SK-N-MC (cell line): ENCODE measurements at regions not wholly inside any gene's neighbourhood (a gene's known extent, or its start where the extent isn't known, plus 50 kb on each side); places are given as distances from the start of the nearest gene placed in this dataset.
"Not testable (repeated sequence)": the region's sequence is repeated elsewhere in the genome, so short reads cannot be mapped to it uniquely, and the experiment has no call there.

ENCODE experiments used
- DNase-seq: peaks from one replicate; pipeline ENCODE4 v3.0.0-alpha.2; 2011; ENCODE audit warnings: low read depth, low spot score
- H3K27ac ChIP-seq: fragments of 200-600 bp; sonication (generic); 2 replicates; pipeline ENCODE4 v1.5.1; 2016; ENCODE audit warnings: mixed run types
- H3K36me3 ChIP-seq: fragments of 200-600 bp; sonication (generic); 2 replicates; pipeline ENCODE4 v1.6.1; 2017; ENCODE audit warnings: antibody characterized with exemption, low read length, mixed read lengths; ENCODE audit not compliant: insufficient read depth
- H3K4me3 ChIP-seq: fragments of 200-600 bp; sonication (generic); 2 replicates; pipeline ENCODE4 v1.5.1; 2016
- H3K9ac ChIP-seq: fragments of 200-600 bp; sonication (generic); 2 replicates; pipeline ENCODE4 v1.8.0; 2017; ENCODE audit warnings: mixed run types, mixed read lengths; ENCODE audit not compliant: insufficient read length
- H3K9me3 ChIP-seq: fragments of 200-600 bp; sonication (generic); 2 replicates; pipeline ENCODE4 v1.6.1; 2017; ENCODE audit warnings: low read depth, mild to moderate bottlenecking, antibody characterized with exemption, low read length, moderate library complexity, mixed read lengths
- EZH2 ChIP-seq: fragments of 200-600 bp; sonication (generic); IDR thresholded peaks from one replicate; pipeline ENCODE4 v1.6.1; 2017; ENCODE audit warnings: antibody characterized with exemption
- FOXP2 ChIP-seq: optimal IDR thresholded peaks from 2 replicates; pipeline ENCODE3; 2011; ENCODE audit warnings: mild to moderate bottlenecking, moderate library complexity; ENCODE audit not compliant: insufficient read depth; ENCODE audit errors: extremely low read length, control extremely low read depth
- POLR2AphosphoS5 ChIP-seq: IDR thresholded peaks from 2 replicates; pipeline ENCODE4 v1.6.1; 2012; ENCODE audit warnings: mild to moderate bottlenecking, low read depth, low read length, borderline replicate concordance

- H3K4me3 ChIP-seq, result no peak overlapping the region
- no peaks in the 10 kb centered on the region for H3K36me3 ChIP-seq
- H3K9ac ChIP-seq, result no peak overlapping the region
- no peak for DNase-seq
- no peak for TF ChIP-seq FOXP2
- no peak for TF ChIP-seq EZH2
- no peak for TF ChIP-seq POLR2AphosphoS5
- H3K27ac ChIP-seq, result no peak overlapping the region
- H3K9me3 ChIP-seq, result no peaks in the 10 kb centered on the region
Observed at GRCh38 chr13:23959231-23959862, 62.0 kb upstream of the C1QTNF9B start.

- H3K9ac ChIP-seq, result no peak overlapping the region
- TF ChIP-seq EZH2, result no peak
- TF ChIP-seq POLR2AphosphoS5, result no peak
- no peak for TF ChIP-seq FOXP2
- DNase-seq, result no peak
- no peak overlapping the region for H3K4me3 ChIP-seq
- no peaks in the 10 kb centered on the region for H3K36me3 ChIP-seq
- no peaks in the 10 kb centered on the region for H3K9me3 ChIP-seq
- H3K27ac ChIP-seq, result no peak overlapping the region
Observed at GRCh38 chr13:23960566-23961156, 63.4 kb upstream of the C1QTNF9B start.

GRCh38 chr13:23963184-23963931 is 66.1 kb upstream of the C1QTNF9B start:
- TF ChIP-seq FOXP2, result no peak
- no peak for TF ChIP-seq EZH2
- no peak for TF ChIP-seq POLR2AphosphoS5
- no peak overlapping the region for H3K9ac ChIP-seq
- H3K36me3 ChIP-seq, result no peaks in the 10 kb centered on the region
- DNase-seq, result no peak
- no peak overlapping the region for H3K4me3 ChIP-seq
- no peaks in the 10 kb centered on the region for H3K9me3 ChIP-seq
- H3K27ac ChIP-seq, result no peak overlapping the region

GRCh38 chr13:23963947-23964346 is 66.6 kb upstream of the C1QTNF9B start:
- no peak overlapping the region for H3K27ac ChIP-seq
- H3K9me3 ChIP-seq, result no peaks in the 10 kb centered on the region
- H3K9ac ChIP-seq, result no peak overlapping the region
- DNase-seq, result no peak
- no peak overlapping the region for H3K4me3 ChIP-seq
- TF ChIP-seq EZH2 (no peak), POLR2AphosphoS5 (no peak), FOXP2 (no peak)
- H3K36me3 ChIP-seq, result no peaks in the 10 kb centered on the region

GRCh38 chr13:23965346-23965745 is 68.0 kb upstream of the C1QTNF9B start:
- TF ChIP-seq POLR2AphosphoS5, result no peak
- no peaks in the 10 kb centered on the region for H3K9me3 ChIP-seq
- no peak overlapping the region for H3K9ac ChIP-seq
- H3K36me3 ChIP-seq, result no peaks in the 10 kb centered on the region
- no peak for DNase-seq
- no peak overlapping the region for H3K27ac ChIP-seq
- no peak overlapping the region for H3K4me3 ChIP-seq

- Histone ChIP-seq H3K27ac (no peak overlapping the region), H3K4me3 (no peak overlapping the region), H3K36me3 (no peaks in the 10 kb centered on the region), H3K9ac (no peak overlapping the region), H3K9me3 (no peaks in the 10 kb centered on the region)
- TF ChIP-seq FOXP2 (no peak), POLR2AphosphoS5 (no peak), EZH2 (no peak)
- no peak for DNase-seq
Observed at GRCh38 chr13:23966221-23966690, 69.0 kb upstream of the C1QTNF9B start.

GRCh38 chr13:23966691-23967615 is 69.7 kb upstream of the C1QTNF9B start:
- DNase-seq, result no peak
- no peaks in the 10 kb centered on the region for H3K9me3 ChIP-seq
- H3K36me3 ChIP-seq, result no peaks in the 10 kb centered on the region
- H3K4me3 ChIP-seq, result no peak overlapping the region
- TF ChIP-seq POLR2AphosphoS5 (no peak), EZH2 (no peak), FOXP2 (no peak)
- H3K9ac ChIP-seq, result no peak overlapping the region
- no peak overlapping the region for H3K27ac ChIP-seq

- H3K9ac ChIP-seq, H3K9me3 ChIP-seq, H3K4me3 ChIP-seq, H3K27ac ChIP-seq, DNase-seq, H3K36me3 ChIP-seq: not testable (repeated sequence)
Observed at GRCh38 chr13:23967792-23968191, 70.5 kb upstream of the C1QTNF9B start.
